ENCODE measurements at regions not wholly inside any gene's neighbourhood (a gene's known extent, or its start where the extent isn't known, plus 50 kb on each side); places are given as distances from the start of the nearest gene placed in this dataset.

- no peak for DNase-seq (ENCODE audit: low read depth)
These were observed 303.6 kb downstream of the MATN1 start for GRCh38 chr1:30419831-30420230.

DNA sequence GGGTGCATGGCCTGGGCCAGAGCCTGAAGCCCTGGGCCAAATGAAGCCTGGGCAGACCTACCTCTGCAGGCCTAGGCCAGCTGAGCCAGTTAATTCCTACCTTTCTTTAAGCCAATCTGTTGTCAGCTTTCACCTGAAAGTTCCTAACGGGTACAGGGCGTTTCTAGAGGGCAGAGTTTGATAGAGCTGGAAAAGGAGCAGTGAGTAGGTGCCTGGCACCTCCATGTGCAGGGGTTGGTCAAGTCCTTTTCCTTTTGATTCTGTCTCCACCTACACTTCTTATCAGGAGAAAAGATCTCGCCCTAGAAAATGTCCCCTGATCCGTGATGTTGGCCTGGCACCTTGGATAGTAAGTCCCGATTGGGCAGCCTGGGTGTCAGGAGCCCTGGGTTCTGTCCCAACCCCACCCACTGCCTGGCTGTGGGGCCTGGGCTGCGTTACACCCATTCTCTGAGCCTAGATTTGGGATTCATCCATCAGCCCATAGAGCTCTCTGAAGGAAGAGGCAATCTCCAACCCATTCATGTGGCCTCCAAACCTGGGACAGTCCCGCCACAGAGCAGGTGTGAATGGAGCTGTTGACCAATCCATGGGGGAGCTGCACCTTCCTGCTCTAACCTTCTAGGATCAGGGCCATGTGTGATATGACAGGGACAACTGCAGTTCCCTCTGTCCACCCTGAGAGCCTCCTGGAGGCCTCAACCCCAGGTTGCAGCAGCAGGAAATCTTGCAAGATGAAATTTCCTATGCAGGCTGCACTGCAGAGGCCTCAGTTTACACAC lies 304.3 kb downstream of the MATN1 start:
- no peak for DNase-seq (ENCODE audit: low read depth)

DNA sequence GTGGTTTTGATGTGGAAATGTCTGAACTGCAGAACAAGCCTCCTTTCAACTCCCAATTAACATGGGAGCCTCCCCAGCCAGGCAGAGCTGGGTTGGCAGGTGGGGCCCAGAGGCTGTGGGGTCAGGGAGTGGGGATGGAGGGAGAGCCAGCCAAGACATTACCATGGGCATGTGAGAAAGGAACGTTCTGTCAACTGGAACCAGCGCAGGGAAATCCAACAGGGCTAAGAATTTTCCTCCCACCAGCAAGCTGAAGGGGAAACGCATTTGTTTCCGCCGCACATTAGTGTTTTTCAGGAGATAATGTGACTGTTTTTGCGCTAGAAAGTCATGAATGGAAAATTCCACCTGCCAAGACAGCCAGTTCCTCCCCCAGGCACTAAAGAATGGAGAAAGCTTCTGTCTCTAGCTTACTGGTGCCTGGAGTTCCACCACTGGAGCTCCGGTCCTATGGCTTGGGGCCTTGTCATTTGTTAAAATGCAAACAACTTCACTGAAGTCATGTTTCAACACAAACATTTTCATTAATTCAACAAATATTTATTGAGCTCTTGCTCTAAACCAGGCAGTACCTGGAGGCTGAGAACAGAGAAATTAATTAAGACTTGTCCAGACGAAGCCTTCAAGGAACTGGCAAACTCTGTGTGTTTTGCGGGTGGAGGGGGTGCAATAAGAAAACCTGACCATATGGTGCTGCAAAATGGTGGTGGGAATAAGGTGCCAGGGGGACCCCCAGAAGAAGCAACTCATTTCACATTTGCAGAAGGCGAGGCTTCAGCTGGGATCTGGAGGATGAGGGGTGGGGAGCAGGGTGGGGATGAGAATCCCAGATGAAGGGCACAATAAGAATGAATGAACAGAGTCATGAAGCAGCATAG lies 305.1 kb downstream of the MATN1 start:
- no peak for DNase-seq (ENCODE audit: low read depth)

DNA sequence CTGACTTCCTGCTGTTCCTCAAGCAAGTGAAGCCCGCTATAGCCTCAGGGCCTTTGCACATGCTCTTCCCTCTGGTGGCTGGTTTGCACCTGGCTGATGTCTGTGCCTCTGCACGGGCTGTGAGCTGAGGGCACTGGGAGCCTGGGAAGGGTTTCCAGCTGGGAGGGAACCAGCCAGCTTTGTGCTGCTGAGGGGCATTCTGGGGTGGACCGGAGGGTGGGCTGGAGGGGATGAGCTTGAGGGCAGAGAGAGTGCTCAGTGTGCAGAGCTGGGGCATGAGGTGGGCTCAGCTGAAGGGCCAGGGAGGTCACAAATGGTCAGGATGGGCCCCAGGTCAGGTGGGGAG lies 305.7 kb downstream of the MATN1 start:
- DNase-seq (ENCODE audit: low read depth), result no peak

DNA sequence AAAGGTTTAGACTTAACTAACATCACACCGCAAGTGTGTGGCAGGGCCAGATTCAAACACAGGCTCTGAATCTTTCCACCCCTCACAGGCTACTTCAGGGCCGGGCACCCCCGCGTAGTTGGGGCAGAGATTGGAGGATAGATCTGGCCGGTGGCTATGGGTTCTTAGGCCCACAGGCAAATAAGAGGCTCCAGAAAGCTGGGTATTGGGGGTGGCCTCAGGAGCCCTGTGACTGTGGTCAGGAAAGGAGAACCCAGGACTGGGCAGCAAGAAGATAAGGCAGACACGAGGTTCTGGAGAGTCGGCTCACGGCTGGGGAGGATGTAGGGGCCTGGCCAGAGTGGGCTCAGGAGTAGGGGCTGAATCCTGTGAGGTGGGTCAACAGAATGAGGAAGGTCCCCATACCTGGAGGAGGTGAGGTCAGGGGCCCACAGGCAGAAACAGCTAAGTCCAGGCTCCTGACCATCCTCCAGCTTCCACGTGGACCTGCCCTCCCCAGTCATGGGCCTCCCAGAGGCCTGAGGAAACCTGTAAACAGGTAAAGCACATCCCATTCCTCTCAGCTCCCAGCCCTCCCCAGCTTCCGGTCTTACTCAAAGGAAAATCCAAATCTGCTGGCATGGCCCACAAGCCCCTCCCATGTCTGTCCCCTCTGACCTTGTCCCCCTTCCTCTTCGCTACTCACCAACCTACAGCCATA lies 306.2 kb downstream of the MATN1 start:
- no peak for DNase-seq (ENCODE audit: low read depth)

GRCh38 chr1:30416221-30416820 lies 307.1 kb downstream of the MATN1 start:
- no peak for DNase-seq (ENCODE audit: low read depth)

DNA sequence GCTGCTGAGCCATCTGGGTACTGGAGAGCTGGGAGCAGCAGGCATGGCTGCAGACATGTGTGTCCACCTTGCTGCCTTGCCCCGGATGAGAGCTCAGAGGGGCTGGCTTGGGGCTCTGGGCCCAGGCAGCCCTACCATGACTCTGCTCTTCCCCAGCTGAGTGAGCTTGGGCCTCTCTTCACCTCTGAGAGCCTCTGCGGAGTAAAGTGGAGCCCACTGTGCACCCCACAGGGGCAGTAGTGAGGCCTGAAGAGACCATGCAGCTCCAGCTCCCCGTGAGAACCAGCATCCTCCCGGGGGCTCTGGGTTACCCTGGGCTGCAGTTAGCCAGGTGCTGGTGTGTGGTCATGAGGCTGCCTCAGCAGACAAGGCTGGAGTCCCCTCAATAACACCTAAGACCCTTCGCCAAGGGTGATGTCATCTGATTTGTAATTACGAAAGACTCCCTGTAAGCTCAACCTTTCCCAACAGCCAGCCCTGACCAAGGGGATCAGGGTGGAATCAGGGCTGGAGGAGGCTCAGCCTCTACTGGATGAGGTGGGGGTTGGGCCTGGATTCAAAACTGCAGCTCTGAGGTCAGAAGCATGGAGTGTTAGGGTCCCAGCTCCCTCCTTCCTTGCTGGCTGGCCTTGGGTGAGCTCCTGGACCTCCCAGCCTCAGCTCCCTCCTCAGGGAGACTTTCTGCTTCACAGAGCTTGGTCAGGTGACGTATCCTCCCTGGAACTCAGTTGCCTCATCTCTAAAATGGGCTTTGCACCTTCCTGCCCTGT lies 308.0 kb downstream of the MATN1 start:
- DNase-seq (ENCODE audit: low read depth), result no peak

DNA sequence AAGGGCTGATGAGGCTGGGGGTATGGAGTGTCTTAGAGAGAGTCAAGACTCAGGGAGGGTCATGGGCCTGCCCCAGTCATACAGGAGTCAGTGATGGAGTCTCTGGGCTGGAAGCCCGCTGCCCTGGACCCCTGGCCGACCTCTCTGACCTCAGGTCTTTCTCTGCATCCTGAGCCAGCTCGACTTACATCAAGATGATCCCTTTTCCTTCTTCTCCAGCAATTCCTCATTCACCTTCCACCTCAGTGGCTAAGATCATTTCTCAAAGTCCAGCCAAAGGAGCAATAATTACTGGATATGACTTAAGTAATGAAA lies 308.6 kb downstream of the MATN1 start:
- DNase-seq (ENCODE audit: low read depth), result no peak

GRCh38 chr1:30414086-30414850 lies 309.1 kb downstream of the MATN1 start:
- no peak for DNase-seq (ENCODE audit: low read depth)

- no peak for DNase-seq (ENCODE audit: low read depth)
These were observed 309.8 kb downstream of the MATN1 start for GRCh38 chr1:30413606-30414005.

DNA sequence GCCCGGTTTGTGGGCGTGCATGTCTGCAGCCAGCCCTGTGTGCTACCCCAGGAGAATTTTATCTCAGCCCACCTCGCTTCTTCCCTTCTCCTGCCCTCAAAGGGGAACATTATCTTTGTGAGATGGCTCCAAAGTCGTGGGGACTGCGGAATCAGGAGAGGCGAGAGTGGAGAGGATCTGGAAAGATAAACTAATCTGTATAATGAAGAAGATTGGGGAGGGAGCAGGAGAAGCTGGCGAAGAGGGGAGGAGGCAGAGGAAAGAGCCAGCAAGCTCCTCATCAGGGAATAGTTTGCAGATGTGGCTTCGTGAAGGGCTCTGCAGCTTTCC lies 310.3 kb downstream of the MATN1 start:
- no peak for DNase-seq (ENCODE audit: low read depth)

GRCh38 chr1:30412241-30413110 lies 310.9 kb downstream of the MATN1 start:
- DNase-seq (ENCODE audit: low read depth), result no peak

- DNase-seq (ENCODE audit: low read depth), result no peak
These were observed 312.2 kb downstream of the MATN1 start for GRCh38 chr1:30411206-30411605.

DNA sequence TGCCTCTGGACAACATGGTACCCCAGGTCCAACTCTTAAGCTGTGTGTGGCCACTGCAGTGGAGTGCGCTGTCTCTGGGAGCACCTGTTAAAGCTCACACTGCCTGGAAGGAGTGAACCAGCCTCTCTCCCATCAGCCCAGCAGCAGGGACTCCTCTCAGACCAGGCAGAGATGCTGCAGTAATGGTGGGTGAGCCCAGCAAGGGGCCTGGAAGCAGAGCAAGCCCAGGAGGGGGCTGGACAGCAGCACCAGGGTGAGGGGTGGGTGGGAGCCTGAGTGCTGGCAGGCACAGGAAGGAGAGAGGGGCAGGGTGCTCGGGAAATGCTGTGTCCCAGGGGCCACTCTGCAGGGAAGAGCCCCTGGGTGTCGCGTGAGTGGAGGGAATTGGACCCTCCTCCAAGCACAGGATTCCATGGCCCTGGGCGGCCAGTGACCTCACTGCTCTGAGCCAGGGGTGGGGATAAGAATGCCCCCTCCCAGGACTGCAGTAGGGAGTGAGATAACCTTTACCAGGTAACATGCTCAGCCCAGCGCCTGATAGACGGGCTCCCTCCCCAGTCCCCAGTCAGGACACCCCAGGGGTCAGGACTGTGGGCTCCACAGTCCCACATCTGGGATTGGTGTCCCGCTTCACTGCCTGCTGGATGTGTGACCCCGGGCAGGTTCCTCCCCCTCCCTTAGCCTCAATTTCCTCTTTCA lies 313.1 kb downstream of the MATN1 start:
- DNase-seq (ENCODE audit: low read depth), result no peak

GRCh38 chr1:30409476-30410152 lies 313.8 kb downstream of the MATN1 start:
- no peak for DNase-seq (ENCODE audit: low read depth)

DNA sequence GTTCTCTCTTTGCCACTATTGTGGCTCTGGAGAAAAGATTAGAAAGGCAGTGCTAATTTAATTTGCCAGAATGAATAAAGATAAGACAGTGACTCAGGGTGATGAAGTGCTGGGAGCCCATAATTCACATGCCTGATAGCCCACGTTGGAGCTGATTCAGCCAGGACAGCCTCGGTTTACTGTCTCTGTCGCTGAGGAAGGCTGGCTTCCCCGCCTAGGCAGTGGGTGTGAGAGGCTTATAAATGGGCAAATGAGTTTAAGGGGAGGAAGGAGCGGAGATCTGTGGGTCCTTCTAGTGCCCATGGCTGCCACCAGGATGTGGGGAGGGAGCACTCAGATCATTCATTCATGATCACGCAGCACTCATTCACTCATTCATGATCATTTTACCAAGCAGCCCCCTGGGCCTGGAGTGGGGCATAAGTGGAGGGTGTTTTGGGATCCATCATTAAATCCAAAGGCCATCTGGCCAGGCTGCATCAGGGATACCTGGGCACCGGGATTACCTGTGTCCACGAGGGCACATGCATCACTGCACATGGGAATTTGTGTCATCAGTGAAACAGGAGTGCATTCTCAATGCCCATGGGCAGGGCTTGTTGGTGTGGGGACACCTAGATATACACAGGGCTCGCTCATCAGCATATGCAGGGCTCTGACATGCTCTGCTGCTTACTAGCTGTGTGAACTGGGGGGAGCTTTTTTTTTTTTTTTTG lies 315.4 kb downstream of the MATN1 start:
- DNase-seq (ENCODE audit: low read depth), result no peak

DNA sequence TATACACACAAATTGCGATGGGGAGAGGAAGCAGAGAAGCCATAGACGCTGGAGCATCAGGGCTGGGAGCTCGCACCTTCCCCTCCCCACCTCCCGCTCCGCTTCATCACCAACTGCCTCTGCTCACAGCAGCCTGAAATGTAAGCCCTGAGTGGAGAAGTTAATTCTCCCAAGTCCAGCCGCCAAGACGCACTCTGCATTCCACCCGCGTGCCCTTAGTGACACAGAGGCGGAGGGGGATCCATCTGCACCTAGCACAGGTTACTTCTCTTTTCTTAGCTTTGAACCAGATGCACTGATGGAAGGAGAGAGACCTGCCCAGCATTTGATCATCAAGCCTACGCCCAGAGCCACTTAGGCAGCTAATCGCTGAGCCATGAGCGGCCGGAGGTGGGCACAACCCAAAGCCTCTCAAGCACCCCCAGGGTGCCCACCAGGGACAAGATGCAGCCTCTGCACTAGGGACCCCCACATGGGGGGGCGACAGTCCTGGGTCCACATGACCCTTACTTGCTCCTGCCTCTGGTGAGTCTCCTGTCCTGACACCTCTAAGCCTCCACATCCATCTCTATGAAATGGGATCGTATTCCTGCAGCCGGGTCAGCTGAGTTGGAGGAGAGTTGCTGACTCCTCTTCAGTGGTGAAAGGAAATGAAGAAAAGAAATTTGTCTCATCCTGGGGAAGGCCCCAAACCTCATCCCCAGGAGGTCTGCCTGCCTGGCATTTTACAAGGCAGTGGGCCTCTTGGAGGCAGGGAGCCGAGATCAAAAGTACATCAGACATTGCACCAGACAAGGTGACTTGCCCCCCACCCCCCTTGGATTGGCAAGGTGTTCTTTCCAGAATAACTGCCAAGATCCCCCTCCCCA lies 316.2 kb downstream of the MATN1 start:
- no peak for DNase-seq (ENCODE audit: low read depth)

Measured in fibroblast of gingiva (primary cell).